H1 (cell line): ENCODE measurements at regions not wholly inside any gene's neighbourhood (a gene's known extent, or its start where the extent isn't known, plus 50 kb on each side); places are given as distances from the start of the nearest gene placed in this dataset.

Source experiments
- CEBPB ChIP-seq: IDR thresholded peaks from 2 replicates; pipeline ENCODE4 v1.6.1; 2012; ENCODE audit warnings: low read depth, low read length
- GTF2F1 ChIP-seq: IDR thresholded peaks from 2 replicates; pipeline ENCODE4 v1.6.1; 2012; ENCODE audit warnings: low read depth, low read length, improper control_type of control experiment, borderline replicate concordance
- RBBP5 ChIP-seq: IDR thresholded peaks from 2 replicates; pipeline ENCODE4 v1.7.1; 2012; ENCODE audit warnings: low read depth, mild to moderate bottlenecking, inconsistent platforms, low read length, moderate library complexity, borderline replicate concordance
- TAF1 ChIP-seq: IDR thresholded peaks from 2 replicates; pipeline ENCODE4 v1.6.1; 2011; ENCODE audit warnings: mild to moderate bottlenecking, low read depth, low read length

- TF ChIP-seq GTF2F1 (no peak), TAF1 (no peak), RBBP5 (no peak), CEBPB (no peak)
Measured at GRCh38 chr3:161602475-161602874, 105.9 kb downstream of the OTOL1 start.
